Esophagus muscularis mucosa (tissue), 4 donors: ENCODE measurements at regions not wholly inside any gene's neighbourhood (a gene's known extent, or its start where the extent isn't known, plus 50 kb on each side); places are given as distances from the start of the nearest gene placed in this dataset.

Experiments
- CTCF ChIP-seq, 3 experiments: fragments of 200-600 bp in 2 of 3; fragments of 450-650 bp in 1 of 3; sonication (generic) in 2 of 3; IDR thresholded peaks; one replicate each; pipeline ENCODE4 v1.5.1; 2017 to 2019; ENCODE audit warnings: antibody characterized with exemption in 3 of 3, mild to moderate bottlenecking in 2 of 3, moderate library complexity in 1 of 3
- EP300 ChIP-seq: sonication (generic); formaldehyde crosslinking; IDR thresholded peaks from one replicate; pipeline ENCODE4 v1.6.1; 2017; ENCODE audit warnings: antibody characterized with exemption
- POLR2A ChIP-seq: fragments of 450-650 bp; IDR thresholded peaks from one replicate; pipeline ENCODE4 v1.6.1; 2017; ENCODE audit warnings: antibody characterized with exemption, moderate library complexity, mild to moderate bottlenecking, low read depth
- POLR2AphosphoS5 ChIP-seq, 2 donors: sonication (generic); formaldehyde crosslinking; IDR thresholded peaks; one replicate each; pipeline ENCODE4 v1.6.1; 2017; ENCODE audit warnings: antibody characterized with exemption in 2 of 2

DNA sequence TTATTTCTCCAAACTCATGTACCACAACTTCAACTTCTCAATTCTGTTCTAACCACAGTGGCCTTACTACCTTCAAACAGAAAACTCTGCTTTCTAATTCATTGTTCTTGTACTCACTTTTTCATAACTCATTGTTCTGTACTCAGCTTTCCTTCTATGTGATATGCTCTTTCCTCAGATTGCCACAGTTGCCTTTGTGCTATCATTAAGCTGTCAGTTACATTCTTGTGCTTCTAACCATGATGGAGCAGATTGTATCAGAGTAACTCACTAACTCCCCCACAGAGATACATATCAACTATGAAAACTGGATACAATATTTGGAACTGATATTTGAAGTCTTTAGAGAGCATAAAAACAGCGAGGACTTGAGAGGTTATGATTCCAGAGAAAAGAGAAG is 1213.7 kb downstream of the KCNT2 start:
- no peak for TF ChIP-seq CTCF (IDR thresholded peaks at IDR 0.05)
- TF ChIP-seq POLR2A = no peak
- TF ChIP-seq POLR2AphosphoS5 (IDR thresholded peaks at IDR 0.05) = no peak
- TF ChIP-seq EP300 = no peak
